Neuronal stem cell (in vitro differentiated cells): ENCODE measurements at regions not wholly inside any gene's neighbourhood (a gene's known extent, or its start where the extent isn't known, plus 50 kb on each side); places are given as distances from the start of the nearest gene placed in this dataset.

Source experiments
- DNase-seq: peaks from one replicate; pipeline ENCODE4 v3.0.0-alpha.2; 2013; ENCODE audit warnings: low spot score
- H2AFZ ChIP-seq: one replicate; pipeline ENCODE4 v1.6.1; 2013; ENCODE audit warnings: mild to moderate bottlenecking, low read length, inconsistent platforms
- H2AK5ac ChIP-seq: 2 replicates; pipeline ENCODE4 v1.6.1; 2013; ENCODE audit warnings: low read depth, mild to moderate bottlenecking, inconsistent platforms, low read length, moderate library complexity, mixed read lengths
- H2BK120ac ChIP-seq: 2 replicates; pipeline ENCODE4 v1.6.1; 2013; ENCODE audit warnings: low read depth, mild to moderate bottlenecking, inconsistent platforms, low read length, moderate library complexity, mixed read lengths
- H2BK12ac ChIP-seq: one replicate; pipeline ENCODE4 v1.6.1; 2013; ENCODE audit warnings: low read length, inconsistent platforms
- H2BK15ac ChIP-seq: 2 replicates; pipeline ENCODE4 v1.6.1; 2013; ENCODE audit warnings: mild to moderate bottlenecking, low read length, inconsistent platforms, mixed read lengths
- H2BK5ac ChIP-seq: one replicate; pipeline ENCODE4 v1.6.1; 2013; ENCODE audit warnings: inconsistent platforms, mild to moderate bottlenecking, low read length, moderate library complexity
- H3K14ac ChIP-seq: one replicate; pipeline ENCODE4 v1.6.1; 2013; ENCODE audit warnings: low read length, inconsistent platforms
- H3K18ac ChIP-seq: 2 replicates; pipeline ENCODE4 v1.6.1; 2013; ENCODE audit warnings: low read length, inconsistent platforms
- H3K23ac ChIP-seq: 2 replicates; pipeline ENCODE4 v1.6.1; 2013; ENCODE audit warnings: low read depth, mild to moderate bottlenecking, mixed read lengths, low read length, inconsistent platforms; ENCODE audit not compliant: poor library complexity
- H3K27ac ChIP-seq: replicated peaks from 3 replicates; pipeline ENCODE4 v1.5.1; 2013; ENCODE audit warnings: low read length, inconsistent platforms
- H3K27me3 ChIP-seq, 3 experiments: 2 replicates each; pipeline ENCODE4 v1.6.1; 2013; ENCODE audit warnings: low read length in 3 of 3, mild to moderate bottlenecking in 2 of 3, inconsistent platforms in 1 of 3, low read depth in 1 of 3, mixed read lengths in 1 of 3, moderate library complexity in 1 of 3; ENCODE audit not compliant: control insufficient read depth in 3 of 3, insufficient read depth in 3 of 3
- H3K36me3 ChIP-seq, 2 donors: replicated peaks in 1 of 2; 2 replicates each; pipeline ENCODE4 v1.6.1; 2013; ENCODE audit warnings: low read length in 2 of 2; ENCODE audit not compliant: control insufficient read depth in 2 of 2, insufficient read depth in 2 of 2
- H3K4ac ChIP-seq: 2 replicates; pipeline ENCODE4 v1.6.1; 2013; ENCODE audit warnings: inconsistent platforms, mild to moderate bottlenecking, low read length, moderate library complexity
- H3K4me1 ChIP-seq, 2 donors: 1 replicate in 1 of 2; 2 replicates in 1 of 2; pipeline ENCODE4 v1.6.1; 2013; ENCODE audit warnings: low read length in 2 of 2, low read depth in 1 of 2; ENCODE audit not compliant: control insufficient read depth in 2 of 2, insufficient read depth in 1 of 2
- H3K4me2 ChIP-seq: one replicate; pipeline ENCODE4 v1.6.1; 2013; ENCODE audit warnings: mild to moderate bottlenecking, low read length, inconsistent platforms; ENCODE audit not compliant: insufficient read depth, poor library complexity, severe bottlenecking
- H3K4me3 ChIP-seq, 2 donors: 2 replicates each; pipeline ENCODE4 v1.5.1; 2013; ENCODE audit warnings: low read length in 2 of 2, mild to moderate bottlenecking in 2 of 2, inconsistent platforms in 1 of 2, moderate library complexity in 1 of 2
- H3K79me1 ChIP-seq: one replicate; pipeline ENCODE4 v1.6.1; 2013; ENCODE audit warnings: low read depth, mild to moderate bottlenecking, inconsistent platforms, low read length, moderate library complexity
- H3K9ac ChIP-seq: one replicate; pipeline ENCODE4 v1.6.1; 2013; ENCODE audit warnings: mild to moderate bottlenecking, low read depth, low read length, inconsistent platforms; ENCODE audit not compliant: poor library complexity
- H3K9me3 ChIP-seq, 2 donors: replicated peaks in 1 of 2; 2 replicates each; pipeline versions ENCODE3 to v1.6.1; 2013; ENCODE audit warnings: low read length in 2 of 2, mild to moderate bottlenecking in 2 of 2, inconsistent platforms in 1 of 2, low read depth in 1 of 2, mixed read lengths in 1 of 2, moderate library complexity in 1 of 2; ENCODE audit not compliant: control insufficient read depth in 2 of 2, insufficient read depth in 1 of 2
- H4K8ac ChIP-seq: one replicate; pipeline ENCODE4 v1.6.1; 2013; ENCODE audit warnings: low read depth, mild to moderate bottlenecking, inconsistent platforms, low read length, moderate library complexity
- H4K91ac ChIP-seq: one replicate; pipeline ENCODE4 v1.6.1; 2013; ENCODE audit warnings: low read length, low read depth, mild to moderate bottlenecking, inconsistent platforms; ENCODE audit not compliant: poor library complexity
- WGBS, 2 donors: extraction: QIAGEN DNeasy Blood & Tissue Kit; methylation state at CpG; one replicate each; pipeline ENCODE4 v1.1.7; 2013; ENCODE audit warnings: missing lambda C conversion rate in 2 of 2, mixed read lengths in 1 of 2; ENCODE audit not compliant: insufficient read length in 2 of 2, insufficient replicate concordance in 1 of 2; ENCODE audit errors: extremely low coverage in 2 of 2; 5-methylcytosine and 5-hydroxymethylcytosine counted together

GRCh38 chr18:73666772-73667171 is 480.9 kb downstream of the FBXO15 start:
- no peak overlapping the region for H4K91ac ChIP-seq
- H3K36me3 ChIP-seq, result no peaks in the 10 kb centered on the region
- H3K23ac ChIP-seq, result no peak overlapping the region
- H4K8ac ChIP-seq, result no peak overlapping the region
- H3K4me3 ChIP-seq, result no peak overlapping the region
- H3K18ac ChIP-seq, result no peak overlapping the region
- no peak overlapping the region for H3K27ac ChIP-seq
- no peak overlapping the region for H3K4me2 ChIP-seq
- H3K9ac ChIP-seq, result no peak overlapping the region
- no peaks in the 10 kb centered on the region for H3K79me1 ChIP-seq
- no peak overlapping the region for H2BK15ac ChIP-seq
- no peak for DNase-seq
- no peaks in the 10 kb centered on the region for H3K27me3 ChIP-seq
- no peak overlapping the region for H2AFZ ChIP-seq
- no peak overlapping the region for H3K4ac ChIP-seq
- no peak overlapping the region for H2BK120ac ChIP-seq
- H3K4me1 ChIP-seq, result no peaks in the 10 kb centered on the region
- H3K9me3 ChIP-seq, result no peaks in the 10 kb centered on the region
- H2BK12ac ChIP-seq, result no peak overlapping the region
- no peak overlapping the region for H2BK5ac ChIP-seq
- no CpG with 5 or more reads among the region's 1 CpG for WGBS, 2 donors
- no peak overlapping the region for H3K14ac ChIP-seq
- no peak overlapping the region for H2AK5ac ChIP-seq

GRCh38 chr18:73664896-73665295 is 482.7 kb downstream of the FBXO15 start:
- no CpG with 5 or more reads among the region's 2 CpGs for WGBS, 2 donors
- Histone ChIP-seq H2AFZ (no peak overlapping the region), H3K27ac (no peak overlapping the region), H3K4me3 (no peak overlapping the region), H3K4me2 (no peak overlapping the region), H3K9me3 (no peaks in the 10 kb centered on the region), H2BK5ac (no peak overlapping the region), H3K14ac (no peak overlapping the region), H2BK12ac (no peak overlapping the region), H2BK15ac (no peak overlapping the region), H3K4me1 (no peaks in the 10 kb centered on the region), H4K8ac (no peak overlapping the region), H3K9ac (no peak overlapping the region), H2BK120ac (no peak overlapping the region), H3K27me3 (no peaks in the 10 kb centered on the region), H3K36me3 (no peaks in the 10 kb centered on the region), H3K79me1 (no peaks in the 10 kb centered on the region), H3K4ac (no peak overlapping the region), H4K91ac (no peak overlapping the region), H2AK5ac (no peak overlapping the region), H3K18ac (no peak overlapping the region), H3K23ac (no peak overlapping the region)
- no peak for DNase-seq

GRCh38 chr18:73663581-73663980 is 484.1 kb downstream of the FBXO15 start:
- Histone ChIP-seq H3K79me1 (no peaks in the 10 kb centered on the region), H3K27me3 (no peaks in the 10 kb centered on the region), H3K18ac (no peak overlapping the region), H3K4me1 (no peaks in the 10 kb centered on the region), H4K8ac (no peak overlapping the region), H3K9me3 (no peaks in the 10 kb centered on the region), H2BK5ac (no peak overlapping the region), H3K9ac (no peak overlapping the region), H2BK15ac (no peak overlapping the region), H3K23ac (no peak overlapping the region), H3K27ac (no peak overlapping the region), H2BK12ac (no peak overlapping the region), H2AFZ (no peak overlapping the region), H3K14ac (no peak overlapping the region), H4K91ac (no peak overlapping the region), H2AK5ac (no peak overlapping the region), H3K36me3 (no peaks in the 10 kb centered on the region), H3K4me2 (no peak overlapping the region), H2BK120ac (no peak overlapping the region), H3K4ac (no peak overlapping the region), H3K4me3 (no peak overlapping the region)
- no peak for DNase-seq
- WGBS, 2 donors, result no CpG with 5 or more reads among the region's 2 CpGs

GRCh38 chr18:73662421-73662820 is 485.2 kb downstream of the FBXO15 start:
- Histone ChIP-seq H3K23ac (no peak overlapping the region), H2BK15ac (no peak overlapping the region), H2BK5ac (no peak overlapping the region), H3K79me1 (no peaks in the 10 kb centered on the region), H3K14ac (no peak overlapping the region), H3K4ac (no peak overlapping the region), H2AFZ (no peak overlapping the region), H3K27me3 (no peaks in the 10 kb centered on the region), H3K9me3 (no peaks in the 10 kb centered on the region), H3K36me3 (no peaks in the 10 kb centered on the region), H3K4me2 (no peak overlapping the region), H2BK12ac (no peak overlapping the region), H3K4me3 (no peak overlapping the region), H3K4me1 (no peaks in the 10 kb centered on the region), H4K8ac (no peak overlapping the region), H2BK120ac (no peak overlapping the region), H3K9ac (no peak overlapping the region), H2AK5ac (no peak overlapping the region), H3K27ac (no peak overlapping the region), H4K91ac (no peak overlapping the region), H3K18ac (no peak overlapping the region)
- no peak for DNase-seq
- WGBS, 2 donors, result no CpG with 5 or more reads among the region's 4 CpGs
